Endometrial microvascular endothelial cells (primary cell): ENCODE measurements at regions not wholly inside any gene's neighbourhood (a gene's known extent, or its start where the extent isn't known, plus 50 kb on each side); places are given as distances from the start of the nearest gene placed in this dataset.

Experiments
- in situ Hi-C: cut with HindIII; loops from 2 replicates; pipeline ENCODE4 v1.10.0; 2017; ENCODE audit warnings: low sequenced_read_pairs, low pct_unique_long_range_greater_than_20kb; ENCODE audit errors: inconsistent ontology term

- in situ Hi-C loops: no loop called here
Measured at GRCh38 chr9:135216791-135217441, 129.4 kb downstream of the OLFM1 start.

DNA sequence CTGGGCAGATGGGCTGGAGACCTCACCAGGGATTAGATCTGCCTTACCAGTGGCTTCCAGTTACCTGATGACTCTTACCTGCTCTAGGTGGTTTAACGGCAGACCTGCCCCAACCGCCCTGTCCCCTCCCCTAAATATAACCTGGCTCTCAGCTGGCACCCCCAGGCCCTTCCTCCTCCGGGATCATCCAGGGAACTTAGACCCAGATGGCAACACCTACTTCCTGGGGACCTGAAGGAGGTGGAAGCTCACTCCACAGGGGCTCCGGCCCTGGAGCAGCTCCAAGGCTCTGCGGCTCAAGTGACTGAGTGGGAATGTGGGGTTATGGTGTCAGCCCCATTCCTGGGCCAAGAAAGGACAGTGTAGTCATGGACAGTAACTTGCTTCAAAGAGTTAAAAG, 130.4 kb downstream of the OLFM1 start:
- in situ Hi-C loops: no loop called here

DNA sequence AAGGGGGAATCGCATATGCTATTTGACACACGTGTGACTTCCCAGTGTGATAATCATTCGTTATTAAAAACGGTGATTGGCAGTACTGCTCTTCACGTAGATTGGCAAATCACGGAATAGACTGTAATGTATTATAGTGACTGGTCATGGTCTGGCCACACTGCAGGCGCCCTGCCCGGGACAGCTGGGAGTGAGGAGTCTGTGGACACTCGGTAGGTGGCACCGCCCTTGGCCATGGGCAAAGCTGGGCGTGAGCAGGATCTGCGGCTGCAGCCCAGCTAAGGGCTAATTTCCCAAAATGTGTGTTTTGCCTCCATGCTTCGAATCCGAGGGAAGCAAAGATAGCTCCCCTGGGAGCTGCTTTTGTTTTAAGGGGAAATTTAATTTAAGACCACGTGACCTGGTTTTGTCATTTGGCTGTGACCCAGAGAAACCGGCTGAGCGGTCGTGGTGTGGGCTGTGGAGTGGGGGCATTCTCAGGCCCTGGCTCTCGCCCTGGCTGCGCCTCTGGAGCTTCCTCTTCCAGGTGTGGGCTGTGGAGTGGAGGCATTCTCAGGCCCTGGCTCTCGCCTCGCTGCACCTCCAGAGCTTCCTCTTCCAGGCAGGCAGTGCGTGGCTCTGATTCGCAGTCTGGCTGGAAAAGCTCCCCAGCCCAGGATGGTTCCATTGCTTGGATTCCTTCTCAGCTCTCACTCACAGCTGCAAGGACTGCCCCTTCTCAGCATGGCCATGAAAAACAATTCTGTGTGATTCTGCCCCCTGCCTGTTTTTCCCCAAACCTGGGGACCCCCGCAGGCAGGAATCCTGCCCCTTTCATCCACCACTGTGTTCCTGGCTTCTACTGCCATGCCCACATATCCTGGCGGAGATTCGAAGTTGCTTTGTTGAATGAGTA, 131.1 kb downstream of the OLFM1 start:
- in situ Hi-C loops: no loop called here

GRCh38 chr9:135219676-135220600, 132.5 kb downstream of the OLFM1 start:
- in situ Hi-C loops: no loop called here

DNA sequence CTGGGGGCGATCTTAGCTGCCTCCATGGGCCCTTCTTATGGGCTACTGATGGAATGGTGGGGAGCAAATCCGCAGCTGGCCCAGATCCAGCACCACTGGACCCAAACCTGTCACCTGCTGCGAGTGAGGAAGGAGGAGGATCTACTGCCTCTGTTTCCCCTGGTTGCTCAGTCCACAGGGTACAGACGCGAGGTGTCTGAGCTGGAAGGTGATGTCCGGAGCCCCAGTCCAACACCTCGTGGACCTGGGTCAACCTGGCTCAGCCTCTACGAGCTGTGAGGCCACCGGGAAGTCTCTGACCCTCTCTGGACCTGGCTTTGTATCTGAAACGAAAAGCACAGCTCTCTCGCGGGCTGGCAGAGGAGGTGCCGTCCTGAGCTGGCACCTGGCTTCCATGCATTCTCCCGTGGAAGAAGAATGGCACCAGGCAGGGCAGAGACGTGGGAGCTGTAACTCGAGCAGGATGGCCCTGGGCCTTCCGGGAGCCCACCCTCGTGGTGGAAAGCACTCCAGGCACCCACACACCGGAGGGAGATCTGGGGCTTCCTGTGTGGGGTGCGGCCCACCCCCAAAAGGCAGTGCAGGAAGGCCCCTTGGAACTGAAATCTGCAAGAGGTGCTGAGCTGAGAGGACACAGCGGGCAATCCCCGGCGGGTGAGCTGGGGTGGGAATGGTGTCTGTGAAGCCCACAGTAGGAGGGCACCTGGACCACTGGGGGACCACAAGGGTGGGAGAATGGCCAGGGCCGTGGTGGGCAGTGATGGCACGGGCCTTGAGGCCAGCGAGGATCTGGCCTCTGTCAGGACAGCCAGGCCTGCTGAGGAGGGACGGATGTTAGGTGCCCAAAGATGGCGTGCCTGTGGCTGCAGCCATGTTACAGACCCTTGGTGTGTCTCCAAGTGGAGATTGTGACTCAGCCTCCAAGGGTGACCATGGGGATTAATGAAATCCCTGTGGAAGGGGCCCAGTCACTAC, 133.4 kb downstream of the OLFM1 start:
- in situ Hi-C loops: no loop called here

DNA sequence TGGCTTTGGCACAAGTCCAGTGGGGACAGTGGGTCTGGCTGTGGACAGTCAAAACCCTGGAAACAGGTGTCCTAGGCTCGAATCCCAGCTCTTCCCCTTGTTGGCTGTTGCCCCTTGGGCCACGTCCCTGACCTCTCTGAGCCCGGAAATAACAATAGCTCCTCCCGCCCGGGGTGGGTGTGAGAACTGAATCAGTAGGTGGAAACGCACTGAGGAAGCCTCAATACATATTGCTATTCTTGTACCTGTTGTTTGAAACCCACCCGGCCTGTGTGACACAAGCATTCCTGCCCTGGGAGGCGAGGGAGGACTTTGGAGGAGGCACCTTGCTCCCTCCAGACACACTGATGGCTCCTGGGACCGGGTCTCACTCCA, 134.1 kb downstream of the OLFM1 start:
- in situ Hi-C loops: no loop called here

DNA sequence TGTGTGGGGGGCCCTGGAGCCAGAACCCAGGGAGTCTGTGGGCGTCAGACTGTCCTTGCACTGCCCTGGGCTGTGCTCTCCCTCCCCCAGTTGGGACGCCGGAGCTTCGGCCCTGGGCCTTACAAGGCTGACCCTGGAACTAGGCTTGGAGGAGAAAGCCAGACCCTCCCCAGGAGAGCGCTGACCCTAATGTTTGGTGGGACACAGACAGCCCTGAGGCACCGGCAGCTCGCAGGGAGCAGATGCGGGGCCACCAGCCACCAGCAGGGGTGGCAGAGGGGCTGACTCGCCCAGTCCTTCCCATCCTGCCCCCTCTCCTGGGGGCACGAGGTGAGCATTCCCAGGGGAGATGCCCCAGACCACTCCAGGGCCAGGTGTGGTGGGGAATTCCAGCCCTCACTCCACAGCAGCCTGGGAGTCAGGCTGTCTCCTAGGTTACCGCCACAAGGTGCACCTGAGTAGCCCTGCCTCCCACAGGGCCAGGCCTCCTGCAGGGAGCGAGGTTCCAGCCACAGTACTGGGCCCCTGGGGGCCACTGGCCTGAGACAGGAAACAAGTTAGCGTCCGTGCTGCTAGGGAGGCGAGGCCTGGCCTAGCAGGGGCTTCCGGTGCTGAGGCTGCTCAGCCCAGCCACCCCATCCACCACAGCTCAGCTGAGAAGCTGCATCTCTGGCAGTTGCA, 134.6 kb downstream of the OLFM1 start:
- in situ Hi-C loops: no loop called here

- in situ Hi-C loops: no loop called here
Measured at GRCh38 chr9:135222881-135223760, 135.7 kb downstream of the OLFM1 start.

DNA sequence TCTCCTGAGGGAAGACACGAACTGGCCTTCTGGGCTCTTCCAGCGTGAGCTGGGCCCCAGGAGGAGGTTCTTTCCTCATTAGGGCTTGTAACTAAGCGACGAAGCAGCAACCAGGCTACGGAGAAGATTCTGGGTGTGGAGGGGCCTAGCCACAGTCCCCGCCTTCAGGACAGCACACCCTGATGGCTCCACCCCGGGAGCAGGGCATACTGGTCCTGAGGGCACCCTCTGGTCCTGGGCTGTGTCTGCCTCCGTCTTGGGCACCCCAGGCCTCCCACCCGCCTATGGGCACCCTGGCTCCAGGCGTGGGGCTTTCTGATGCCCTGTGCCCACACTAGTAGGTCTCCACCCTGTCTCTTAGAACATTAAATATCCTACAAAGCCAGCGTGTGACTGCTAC, 136.4 kb downstream of the OLFM1 start:
- in situ Hi-C loops: no loop called here

- in situ Hi-C loops: no loop called here
Measured at GRCh38 chr9:135224286-135224877, 136.9 kb downstream of the OLFM1 start.

DNA sequence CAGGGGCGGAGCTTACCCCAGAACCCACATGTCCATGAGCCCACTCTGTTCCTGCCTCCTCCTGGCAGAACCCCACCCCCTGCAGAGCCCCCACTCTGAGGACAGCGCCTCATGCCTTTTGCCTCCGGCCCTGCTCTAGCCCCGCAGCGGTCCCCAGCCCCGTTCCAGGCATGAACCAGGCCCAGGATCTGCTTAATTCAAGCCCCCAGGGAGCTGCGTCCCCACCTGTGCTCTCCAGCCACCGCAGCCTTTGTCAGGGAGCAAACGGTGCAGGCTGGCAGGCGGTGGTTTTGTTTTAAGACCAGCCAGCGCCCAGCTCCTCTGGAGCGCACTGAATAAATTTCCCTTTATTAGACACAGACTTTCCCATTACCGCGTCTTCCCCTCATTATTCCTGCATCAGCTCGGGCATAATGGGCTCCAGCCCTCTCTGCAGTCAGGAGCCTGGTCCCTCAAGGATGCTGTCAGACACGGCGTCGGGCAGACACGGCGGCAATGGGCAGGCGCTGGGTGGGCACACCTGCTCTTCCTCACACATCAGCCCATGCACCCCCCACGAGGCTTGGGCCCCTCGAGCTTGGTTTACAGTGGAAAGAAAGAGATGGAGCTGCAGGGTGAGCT, 137.6 kb downstream of the OLFM1 start:
- in situ Hi-C loops: no loop called here

GRCh38 chr9:135225619-135226228, 138.3 kb downstream of the OLFM1 start:
- in situ Hi-C loops: no loop called here

GRCh38 chr9:135226369-135227050, 139.0 kb downstream of the OLFM1 start:
- in situ Hi-C loops: no loop called here

GRCh38 chr9:135227641-135228251, 140.3 kb downstream of the OLFM1 start:
- in situ Hi-C loops: no loop called here
